ENCODE measurements at regions not wholly inside any gene's neighbourhood (a gene's known extent, or its start where the extent isn't known, plus 50 kb on each side); places are given as distances from the start of the nearest gene placed in this dataset.

DNA sequence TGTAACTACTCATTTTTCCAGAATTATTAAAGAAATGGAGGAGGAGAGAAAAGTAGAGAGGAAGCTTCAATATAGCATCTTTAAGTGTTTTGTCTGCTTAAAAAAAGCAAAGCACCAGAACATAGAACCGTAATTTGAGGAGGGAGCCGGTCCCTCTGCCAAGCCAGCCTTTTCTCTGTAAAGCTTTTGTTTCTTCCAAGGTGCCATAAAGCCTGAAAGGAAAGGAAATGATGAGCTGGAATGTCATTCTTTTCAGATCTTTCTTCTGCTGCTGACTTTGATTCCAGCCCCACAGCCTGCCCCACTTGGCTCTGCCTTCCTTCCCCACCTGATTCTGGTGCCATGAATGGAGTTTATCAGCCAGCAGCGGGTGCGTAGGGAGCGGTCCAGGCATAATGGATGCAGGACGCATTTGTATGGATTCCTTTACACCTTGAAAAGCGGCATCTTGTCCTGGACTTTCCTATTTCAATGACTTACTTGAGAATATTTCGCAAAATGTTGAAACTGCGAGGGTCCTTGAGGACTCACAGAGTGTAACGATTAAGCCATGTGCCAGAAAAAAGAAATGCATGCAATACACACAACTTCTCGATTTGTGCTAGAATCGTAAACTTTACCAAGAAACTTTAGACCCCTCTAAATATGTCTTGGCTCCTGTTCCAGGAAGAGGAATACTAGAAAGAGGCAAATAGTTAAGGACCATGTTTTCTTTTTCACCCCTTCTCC, 569.5 kb upstream of the MGMT start:
- no peak for TF ChIP-seq POLR2A (IDR thresholded peaks at IDR 0.05; ENCODE audit: low read length)
- TF ChIP-seq GATA1 (IDR thresholded peaks at IDR 0.05; ENCODE audit: low read depth, low read length): no peak

Data from erythroblast (primary cell).